ENCODE measurements at regions not wholly inside any gene's neighbourhood (a gene's known extent, or its start where the extent isn't known, plus 50 kb on each side); places are given as distances from the start of the nearest gene placed in this dataset.

- H3K36me3 ChIP-seq (ENCODE audit: control insufficient read depth, insufficient read depth, low read length): no peaks in the 10 kb centered on the region
- DNase-seq (ENCODE audit: extremely low read depth, insufficient read length): no peak
- TF ChIP-seq, protein P1, sequence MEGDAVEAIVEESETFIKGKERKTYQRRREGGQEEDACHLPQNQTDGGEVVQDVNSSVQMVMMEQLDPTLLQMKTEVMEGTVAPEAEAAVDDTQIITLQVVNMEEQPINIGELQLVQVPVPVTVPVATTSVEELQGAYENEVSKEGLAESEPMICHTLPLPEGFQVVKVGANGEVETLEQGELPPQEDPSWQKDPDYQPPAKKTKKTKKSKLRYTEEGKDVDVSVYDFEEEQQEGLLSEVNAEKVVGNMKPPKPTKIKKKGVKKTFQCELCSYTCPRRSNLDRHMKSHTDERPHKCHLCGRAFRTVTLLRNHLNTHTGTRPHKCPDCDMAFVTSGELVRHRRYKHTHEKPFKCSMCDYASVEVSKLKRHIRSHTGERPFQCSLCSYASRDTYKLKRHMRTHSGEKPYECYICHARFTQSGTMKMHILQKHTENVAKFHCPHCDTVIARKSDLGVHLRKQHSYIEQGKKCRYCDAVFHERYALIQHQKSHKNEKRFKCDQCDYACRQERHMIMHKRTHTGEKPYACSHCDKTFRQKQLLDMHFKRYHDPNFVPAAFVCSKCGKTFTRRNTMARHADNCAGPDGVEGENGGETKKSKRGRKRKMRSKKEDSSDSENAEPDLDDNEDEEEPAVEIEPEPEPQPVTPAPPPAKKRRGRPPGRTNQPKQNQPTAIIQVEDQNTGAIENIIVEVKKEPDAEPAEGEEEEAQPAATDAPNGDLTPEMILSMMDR (IDR thresholded peaks at IDR 0.05; ENCODE audit: insufficient read depth, low read length, poor library complexity, severe bottlenecking): no peak
- H3K4me3 ChIP-seq (replicated peaks; ENCODE audit: low read depth, low read length): no peak overlapping the region
- H3K27me3 ChIP-seq (replicated peaks; ENCODE audit: control insufficient read depth, insufficient read depth, low read length): no peaks in the 10 kb centered on the region
Observed at GRCh38 chr11:80144897-80145594, 704.2 kb upstream of the TENM4 start.

GRCh38 chr11:80136991-80137390 lies 696.2 kb upstream of the TENM4 start:
- no peaks in the 10 kb centered on the region for H3K36me3 ChIP-seq (ENCODE audit: control insufficient read depth, insufficient read depth, low read length)
- no peak overlapping the region for H3K4me3 ChIP-seq (replicated peaks; ENCODE audit: low read depth, low read length)
- TF ChIP-seq, protein P1 (IDR thresholded peaks at IDR 0.05; ENCODE audit: insufficient read depth, low read length, poor library complexity, severe bottlenecking): no peak
- no peaks in the 10 kb centered on the region for H3K27me3 ChIP-seq (replicated peaks; ENCODE audit: control insufficient read depth, insufficient read depth, low read length)
- DNase-seq (ENCODE audit: extremely low read depth, insufficient read length): no peak

DNA sequence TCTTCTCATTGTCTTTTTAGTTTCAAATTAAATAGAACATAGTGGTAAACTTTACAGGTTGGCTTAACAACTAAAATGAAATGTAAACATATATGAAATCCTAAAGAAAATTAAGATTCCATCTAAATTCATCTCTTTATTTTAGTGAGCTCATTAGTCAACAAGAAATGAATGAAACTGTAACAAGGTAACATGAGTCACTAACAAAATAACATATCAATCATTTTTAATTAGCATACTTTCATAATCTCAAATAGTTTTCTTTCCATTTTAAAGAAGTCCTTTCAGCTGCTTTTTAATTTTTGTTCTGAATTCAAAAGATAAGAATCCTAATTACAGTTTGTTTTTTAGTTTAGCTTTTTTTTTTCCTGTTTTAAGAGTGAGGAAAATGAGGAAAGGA lies 688.6 kb upstream of the TENM4 start:
- Histone ChIP-seq H3K4me3 (replicated peaks; ENCODE audit: low read depth, low read length) (no peak overlapping the region), H3K27me3 (replicated peaks; ENCODE audit: control insufficient read depth, insufficient read depth, low read length) (no peaks in the 10 kb centered on the region), H3K36me3 (ENCODE audit: control insufficient read depth, insufficient read depth, low read length) (no peaks in the 10 kb centered on the region)
- no peak for DNase-seq (ENCODE audit: extremely low read depth, insufficient read length)
- TF ChIP-seq, protein P1 (IDR thresholded peaks at IDR 0.05; ENCODE audit: insufficient read depth, low read length, poor library complexity, severe bottlenecking): no peak

- DNase-seq (ENCODE audit: extremely low read depth, insufficient read length): no peak
- no peaks in the 10 kb centered on the region; the same call in 1 of the 2 replicates for H3K27me3 ChIP-seq (replicated peaks; ENCODE audit: control insufficient read depth, insufficient read depth, low read length)
- TF ChIP-seq, protein P1 (IDR thresholded peaks at IDR 0.05; ENCODE audit: insufficient read depth, low read length, poor library complexity, severe bottlenecking): no peak
- H3K4me3 ChIP-seq (replicated peaks; ENCODE audit: low read depth, low read length): no peak overlapping the region
- H3K36me3 ChIP-seq (ENCODE audit: control insufficient read depth, insufficient read depth, low read length): no peaks in the 10 kb centered on the region
Observed at GRCh38 chr11:80122211-80122610, 681.4 kb upstream of the TENM4 start.

DNA sequence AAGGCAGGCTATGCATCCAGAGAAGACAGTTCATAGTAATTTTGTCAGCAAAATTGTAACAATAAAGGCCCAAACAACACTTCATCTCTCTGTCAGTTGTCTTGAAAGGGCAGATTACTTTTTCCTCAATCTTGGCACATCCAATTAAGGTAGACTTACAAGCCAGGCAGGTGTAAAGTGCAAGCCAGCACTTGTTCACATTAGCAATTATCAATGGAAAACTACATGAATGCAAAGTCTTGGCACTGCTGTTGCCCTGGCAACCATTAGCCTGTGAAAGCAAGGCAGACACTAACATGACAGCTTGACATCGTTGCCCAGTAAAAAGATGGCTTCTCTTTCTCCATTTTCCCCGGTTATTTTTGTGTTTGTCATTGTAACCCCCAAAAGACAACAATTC lies 677.2 kb upstream of the TENM4 start:
- Histone ChIP-seq H3K27me3 (replicated peaks; ENCODE audit: control insufficient read depth, insufficient read depth, low read length) (no peaks in the 10 kb centered on the region; the same call in 1 of the 2 replicates), H3K4me3 (replicated peaks; ENCODE audit: low read depth, low read length) (no peak overlapping the region), H3K36me3 (ENCODE audit: control insufficient read depth, insufficient read depth, low read length) (no peaks in the 10 kb centered on the region)
- TF ChIP-seq, protein P1 (IDR thresholded peaks at IDR 0.05; ENCODE audit: insufficient read depth, low read length, poor library complexity, severe bottlenecking): no peak
- no peak for DNase-seq (ENCODE audit: extremely low read depth, insufficient read length)

Data from GM06990 (cell line).